ENCODE measurements at regions not wholly inside any gene's neighbourhood (a gene's known extent, or its start where the extent isn't known, plus 50 kb on each side); places are given as distances from the start of the nearest gene placed in this dataset.

DNA sequence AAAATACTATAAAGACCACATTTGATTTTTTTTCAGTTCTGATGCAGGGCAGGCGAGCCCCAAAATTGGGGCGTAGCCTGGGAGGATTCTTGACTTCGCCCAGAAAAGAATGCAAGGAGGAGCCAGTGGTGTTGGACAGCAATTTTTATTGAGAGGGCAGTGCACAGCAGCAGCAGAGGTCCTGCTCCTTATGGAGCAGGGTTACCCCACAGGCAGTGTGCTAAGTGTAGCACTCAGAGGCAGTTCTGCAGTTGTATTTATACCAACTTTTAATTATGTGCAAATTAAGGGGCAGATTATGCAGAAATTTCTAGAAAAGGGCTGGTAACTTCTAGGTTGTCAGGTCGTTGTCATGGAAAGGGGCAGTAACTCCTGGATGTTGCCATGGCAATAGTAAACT, 69.9 kb downstream of the GASK1B start (continued):
- TF ChIP-seq, protein P1, sequence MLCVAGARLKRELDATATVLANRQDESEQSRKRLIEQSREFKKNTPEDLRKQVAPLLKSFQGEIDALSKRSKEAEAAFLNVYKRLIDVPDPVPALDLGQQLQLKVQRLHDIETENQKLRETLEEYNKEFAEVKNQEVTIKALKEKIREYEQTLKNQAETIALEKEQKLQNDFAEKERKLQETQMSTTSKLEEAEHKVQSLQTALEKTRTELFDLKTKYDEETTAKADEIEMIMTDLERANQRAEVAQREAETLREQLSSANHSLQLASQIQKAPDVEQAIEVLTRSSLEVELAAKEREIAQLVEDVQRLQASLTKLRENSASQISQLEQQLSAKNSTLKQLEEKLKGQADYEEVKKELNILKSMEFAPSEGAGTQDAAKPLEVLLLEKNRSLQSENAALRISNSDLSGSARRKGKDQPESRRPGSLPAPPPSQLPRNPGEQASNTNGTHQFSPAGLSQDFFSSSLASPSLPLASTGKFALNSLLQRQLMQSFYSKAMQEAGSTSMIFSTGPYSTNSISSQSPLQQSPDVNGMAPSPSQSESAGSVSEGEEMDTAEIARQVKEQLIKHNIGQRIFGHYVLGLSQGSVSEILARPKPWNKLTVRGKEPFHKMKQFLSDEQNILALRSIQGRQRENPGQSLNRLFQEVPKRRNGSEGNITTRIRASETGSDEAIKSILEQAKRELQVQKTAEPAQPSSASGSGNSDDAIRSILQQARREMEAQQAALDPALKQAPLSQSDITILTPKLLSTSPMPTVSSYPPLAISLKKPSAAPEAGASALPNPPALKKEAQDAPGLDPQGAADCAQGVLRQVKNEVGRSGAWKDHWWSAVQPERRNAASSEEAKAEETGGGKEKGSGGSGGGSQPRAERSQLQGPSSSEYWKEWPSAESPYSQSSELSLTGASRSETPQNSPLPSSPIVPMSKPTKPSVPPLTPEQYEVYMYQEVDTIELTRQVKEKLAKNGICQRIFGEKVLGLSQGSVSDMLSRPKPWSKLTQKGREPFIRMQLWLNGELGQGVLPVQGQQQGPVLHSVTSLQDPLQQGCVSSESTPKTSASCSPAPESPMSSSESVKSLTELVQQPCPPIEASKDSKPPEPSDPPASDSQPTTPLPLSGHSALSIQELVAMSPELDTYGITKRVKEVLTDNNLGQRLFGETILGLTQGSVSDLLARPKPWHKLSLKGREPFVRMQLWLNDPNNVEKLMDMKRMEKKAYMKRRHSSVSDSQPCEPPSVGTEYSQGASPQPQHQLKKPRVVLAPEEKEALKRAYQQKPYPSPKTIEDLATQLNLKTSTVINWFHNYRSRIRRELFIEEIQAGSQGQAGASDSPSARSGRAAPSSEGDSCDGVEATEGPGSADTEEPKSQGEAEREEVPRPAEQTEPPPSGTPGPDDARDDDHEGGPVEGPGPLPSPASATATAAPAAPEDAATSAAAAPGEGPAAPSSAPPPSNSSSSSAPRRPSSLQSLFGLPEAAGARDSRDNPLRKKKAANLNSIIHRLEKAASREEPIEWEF (IDR thresholded peaks at IDR 0.05; ENCODE audit: insufficient replicate concordance, low read depth, low read length): no peak
- no peak for TF ChIP-seq TBL1XR1 (IDR thresholded peaks at IDR 0.05; ENCODE audit: low read depth, low read length)

DNA sequence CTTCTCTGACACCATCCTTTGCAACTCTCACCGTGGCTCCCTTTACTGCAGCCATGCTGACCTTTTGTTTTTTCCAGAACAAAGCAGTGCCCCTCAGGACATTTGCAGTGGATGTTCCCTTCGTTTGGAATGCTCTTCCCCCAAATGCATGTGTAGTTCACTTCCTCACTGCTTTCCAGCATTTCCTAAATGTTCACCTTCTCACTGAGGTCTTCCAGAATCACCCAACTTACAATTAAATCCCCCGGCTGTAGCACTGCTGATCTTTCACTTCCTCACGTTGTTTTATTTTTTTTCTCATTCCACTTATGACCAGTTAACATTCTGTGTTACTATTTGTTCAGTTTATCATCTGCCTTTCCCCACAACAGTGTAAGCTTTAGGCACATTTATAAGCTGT, 73.1 kb downstream of the GASK1B start:
- WGBS (ENCODE audit: insufficient coverage, insufficient replicate concordance, low lambda C conversion rate, missing lambda C conversion rate): 11% methylated on average over 4 of the region's 4 CpGs
- ChIA-PET RAD21 (ENCODE audit: unreplicated experiment) (no interaction called here), POLR2A (no interaction called here), SMC1A (ENCODE audit: uncharacterized antibody, unreplicated experiment) (no interaction called here), CTCF (interaction anchor here (1.1 kb wide), 1 partner anchor 17 kb away, joined by 3 read pairs; no protein-coding TSS in a partner anchor)
- Histone ChIP-seq H3K9ac (ENCODE audit: control insufficient read depth, insufficient read depth, low read length) (no peak overlapping the region), H3K27ac (ENCODE audit: control insufficient read depth, insufficient read depth) (no peak overlapping the region), H3K9me3 (replicated peaks; ENCODE audit: control insufficient read depth, insufficient read depth, low read length) (no peaks in the 10 kb centered on the region), H2AFZ (ENCODE audit: control insufficient read depth, low read depth, low read length) (no peak overlapping the region), H4K20me1 (ENCODE audit: control insufficient read depth, insufficient read depth) (no peaks in the 10 kb centered on the region), H3K27me3 (replicated peaks in 1 of 2; ENCODE audit: control insufficient read depth in 2 of 2, insufficient read depth in 2 of 2, low read length in 1 of 2) (no peaks in the 10 kb centered on the region), H3K79me2 (ENCODE audit: control insufficient read depth, insufficient read depth, low read length) (no peaks in the 10 kb centered on the region), H3K4me2 (ENCODE audit: control insufficient read depth, insufficient read depth) (no peak overlapping the region), H3K4me1 (ENCODE audit: control insufficient read depth, insufficient read depth, low read length) (no peaks in the 10 kb centered on the region), H3K36me3 (ENCODE audit: control insufficient read depth in 2 of 2, insufficient read depth in 2 of 2, low read length in 1 of 2) (no peaks in the 10 kb centered on the region), H3K4me3 (no peak overlapping the region)
- no peak for TF ChIP-seq TCF3 (IDR thresholded peaks at IDR 0.05; ENCODE audit: borderline replicate concordance, insufficient read depth, low read depth, low read length)
- no peak for TF ChIP-seq ZBED1 (IDR thresholded peaks at IDR 0.05; ENCODE audit: borderline replicate concordance)
- TF ChIP-seq SUZ12 (IDR thresholded peaks at IDR 0.05; ENCODE audit: unreplicated experiment): no peak
- TF ChIP-seq IKZF2 (IDR thresholded peaks at IDR 0.05): no peak
- no peak for TF ChIP-seq POU2F2 (IDR thresholded peaks at IDR 0.05; ENCODE audit: borderline replicate concordance, low read depth, low read length)
- TF ChIP-seq POLR2AphosphoS5 (IDR thresholded peaks at IDR 0.05; ENCODE audit: low read length): no peak
- TF ChIP-seq, protein P2, sequence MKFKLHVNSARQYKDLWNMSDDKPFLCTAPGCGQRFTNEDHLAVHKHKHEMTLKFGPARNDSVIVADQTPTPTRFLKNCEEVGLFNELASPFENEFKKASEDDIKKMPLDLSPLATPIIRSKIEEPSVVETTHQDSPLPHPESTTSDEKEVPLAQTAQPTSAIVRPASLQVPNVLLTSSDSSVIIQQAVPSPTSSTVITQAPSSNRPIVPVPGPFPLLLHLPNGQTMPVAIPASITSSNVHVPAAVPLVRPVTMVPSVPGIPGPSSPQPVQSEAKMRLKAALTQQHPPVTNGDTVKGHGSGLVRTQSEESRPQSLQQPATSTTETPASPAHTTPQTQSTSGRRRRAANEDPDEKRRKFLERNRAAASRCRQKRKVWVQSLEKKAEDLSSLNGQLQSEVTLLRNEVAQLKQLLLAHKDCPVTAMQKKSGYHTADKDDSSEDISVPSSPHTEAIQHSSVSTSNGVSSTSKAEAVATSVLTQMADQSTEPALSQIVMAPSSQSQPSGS (IDR thresholded peaks at IDR 0.05; ENCODE audit: low read length): no peak
- TF ChIP-seq BHLHE40 (IDR thresholded peaks at IDR 0.05; ENCODE audit: borderline replicate concordance in 1 of 2, low read depth in 2 of 2, low read length in 1 of 2): no peak
- no peak for TF ChIP-seq GABPA (IDR thresholded peaks at IDR 0.05; ENCODE audit: low read depth)
- no TSS peak for BruUV-seq (replicated peaks)
- in situ Hi-C loops (cut with MboI): no loop called here
- no peak for DNase-seq (ENCODE audit: low read depth, low spot score)
- ATAC-seq: no peak
- intact Hi-C loops (cut with micrococcal nuclease; ENCODE audit: unreplicated experiment): no loop called here
- no peak for FAIRE-seq
